CD4-positive, alpha-beta T cell (primary cell): ENCODE measurements at regions not wholly inside any gene's neighbourhood (a gene's known extent, or its start where the extent isn't known, plus 50 kb on each side); places are given as distances from the start of the nearest gene placed in this dataset.

Experiments
- ATAC-seq: fragments of 200-7000 bp; cut with Tn5 transposase; one replicate; pipeline ENCODE4 v1.10.0; 2022; ENCODE audit warnings: mild to moderate bottlenecking; ENCODE audit not compliant: poor library complexity
- CTCF ChIA-PET: fragments of 350-600 bp; sonication (Branson Sonifier 250); formaldehyde crosslinking; loops from one replicate; lab custom pipeline; 2021; ENCODE audit warnings: antibody characterized with exemption, inconsistent platforms; lab: Charles Lee
- POLR2A ChIA-PET: fragments of 350-600 bp; sonication (Branson Sonifier 250); formaldehyde crosslinking; loops from one replicate; lab custom pipeline; 2021; ENCODE audit warnings: antibody characterized with exemption, inconsistent platforms; lab: Charles Lee
- DNase-seq, 14 experiments: peaks; one replicate each; pipeline ENCODE4 v3.0.0-alpha.2; 2013 to 2020; ENCODE audit warnings: mixed read lengths in 2 of 14
- H3K27ac ChIP-seq, 2 donors: one replicate each; pipeline versions ENCODE4 v1.5.1 to v1.7.0; 2013; ENCODE audit warnings: low read length in 2 of 2, low read depth in 1 of 2, mild to moderate bottlenecking in 1 of 2
- H3K27me3 ChIP-seq, 2 experiments: 1 replicate in 1 of 2; 2 replicates in 1 of 2; pipeline versions ENCODE4 v1.6.1 to v1.7.0; 2013; ENCODE audit warnings: low read length in 2 of 2, control low read depth in 1 of 2, mild to moderate bottlenecking in 1 of 2, moderate library complexity in 1 of 2; ENCODE audit not compliant: insufficient read depth in 2 of 2, control insufficient read depth in 1 of 2
- H3K36me3 ChIP-seq: one replicate; pipeline ENCODE4 v1.6.1; 2013; ENCODE audit warnings: low read length, control low read depth; ENCODE audit not compliant: insufficient read depth
- H3K4me1 ChIP-seq: one replicate; pipeline ENCODE4 v1.6.1; 2013; ENCODE audit warnings: low read length, control low read depth; ENCODE audit not compliant: insufficient read depth
- H3K4me3 ChIP-seq: one replicate; pipeline ENCODE4 v1.5.1; 2013; ENCODE audit warnings: mild to moderate bottlenecking, low read length, moderate library complexity
- H3K9me3 ChIP-seq, 2 experiments: 1 replicate in 1 of 2; 2 replicates in 1 of 2; pipeline versions ENCODE4 v1.6.1 to v1.7.0; 2013; ENCODE audit warnings: low read length in 2 of 2, mild to moderate bottlenecking in 2 of 2, control low read depth in 1 of 2, moderate library complexity in 1 of 2; ENCODE audit not compliant: control insufficient read depth in 1 of 2, insufficient read depth in 1 of 2
- H3K27ac Mint-ChIP-seq: one replicate; pipeline ENCODE4 v1.8.0; 2020; ENCODE audit warnings: mixed read lengths
- H3K27me3 Mint-ChIP-seq: one replicate; pipeline ENCODE4 v1.8.0; 2021; ENCODE audit warnings: mixed read lengths
- H3K36me3 Mint-ChIP-seq: one replicate; pipeline ENCODE4 v1.8.0; 2021; ENCODE audit warnings: low read depth, mixed read lengths
- H3K4me1 Mint-ChIP-seq: one replicate; pipeline ENCODE4 v1.8.0; 2021; ENCODE audit warnings: low read depth, mixed read lengths
- H3K4me3 Mint-ChIP-seq: one replicate; pipeline ENCODE4 v1.8.0; 2020; ENCODE audit warnings: mild to moderate bottlenecking, mixed read lengths
- H3K9me3 Mint-ChIP-seq: one replicate; pipeline ENCODE4 v1.8.0; 2020; ENCODE audit warnings: mixed read lengths
- intact Hi-C, 2 experiments: fragments of 100-400 bp; cut with DNase I in 1 of 2; cut with micrococcal nuclease in 1 of 2; formaldehyde crosslinking; loops; one replicate each; pipeline versions ENCODE4 v1.15.1 to v1.9.0; 2023 to 2025; cut with DNase I, micrococcal nuclease
- TF ChIP-seq, protein P1 (sequence below): fragments of 200-600 bp; IDR thresholded peaks from one replicate; pipeline ENCODE4 v1.8.0; 2022; ENCODE audit warnings: antibody characterized with exemption, mild to moderate bottlenecking

GRCh38 chr15:97057503-97057902, 727.0 kb downstream of the NR2F2 start:
- intact Hi-C loops: no loop called here
- POLR2A ChIA-PET: no interaction called here

GRCh38 chr15:97059281-97059680, 728.8 kb downstream of the NR2F2 start:
- Mint-ChIP-seq H3K9me3 (peaks cover 6% of the 10 kb centered on the region), H3K4me3 (no peak overlapping the region), H3K27me3 (no peaks in the 10 kb centered on the region), H3K27ac (no peak overlapping the region), H3K4me1 (no peaks in the 10 kb centered on the region), H3K36me3 (no peaks in the 10 kb centered on the region)
- Histone ChIP-seq H3K36me3 (no peaks in the 10 kb centered on the region), H3K9me3 (no peaks in the 10 kb centered on the region), H3K27ac (no peak overlapping the region), H3K4me1 (no peaks in the 10 kb centered on the region), H3K27me3 (no peaks in the 10 kb centered on the region), H3K4me3 (no peak overlapping the region)
- intact Hi-C loops: no loop called here
- TF ChIP-seq, protein P1, sequence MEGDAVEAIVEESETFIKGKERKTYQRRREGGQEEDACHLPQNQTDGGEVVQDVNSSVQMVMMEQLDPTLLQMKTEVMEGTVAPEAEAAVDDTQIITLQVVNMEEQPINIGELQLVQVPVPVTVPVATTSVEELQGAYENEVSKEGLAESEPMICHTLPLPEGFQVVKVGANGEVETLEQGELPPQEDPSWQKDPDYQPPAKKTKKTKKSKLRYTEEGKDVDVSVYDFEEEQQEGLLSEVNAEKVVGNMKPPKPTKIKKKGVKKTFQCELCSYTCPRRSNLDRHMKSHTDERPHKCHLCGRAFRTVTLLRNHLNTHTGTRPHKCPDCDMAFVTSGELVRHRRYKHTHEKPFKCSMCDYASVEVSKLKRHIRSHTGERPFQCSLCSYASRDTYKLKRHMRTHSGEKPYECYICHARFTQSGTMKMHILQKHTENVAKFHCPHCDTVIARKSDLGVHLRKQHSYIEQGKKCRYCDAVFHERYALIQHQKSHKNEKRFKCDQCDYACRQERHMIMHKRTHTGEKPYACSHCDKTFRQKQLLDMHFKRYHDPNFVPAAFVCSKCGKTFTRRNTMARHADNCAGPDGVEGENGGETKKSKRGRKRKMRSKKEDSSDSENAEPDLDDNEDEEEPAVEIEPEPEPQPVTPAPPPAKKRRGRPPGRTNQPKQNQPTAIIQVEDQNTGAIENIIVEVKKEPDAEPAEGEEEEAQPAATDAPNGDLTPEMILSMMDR: no peak
- no peak for DNase-seq
- ATAC-seq: no peak
- POLR2A ChIA-PET: no interaction called here
- CTCF ChIA-PET: no interaction called here

More at GRCh38 chr15:97057503-97057902, 727.0 kb downstream of the NR2F2 start:
- no peak for DNase-seq
- Histone ChIP-seq H3K4me1 (no peaks in the 10 kb centered on the region), H3K9me3 (no peaks in the 10 kb centered on the region), H3K4me3 (no peak overlapping the region), H3K27me3 (no peaks in the 10 kb centered on the region), H3K36me3 (no peaks in the 10 kb centered on the region), H3K27ac (no peak overlapping the region)
- Mint-ChIP-seq H3K36me3 (no peaks in the 10 kb centered on the region), H3K4me3 (no peak overlapping the region), H3K27ac (no peak overlapping the region), H3K27me3 (no peaks in the 10 kb centered on the region), H3K4me1 (no peaks in the 10 kb centered on the region), H3K9me3 (peaks cover 6% of the 10 kb centered on the region)
- CTCF ChIA-PET: interaction anchor here (2.2 kb wide), 1 partner anchor 11 kb away, joined by 6 read pairs; no protein-coding TSS in a partner anchor
- ATAC-seq: no peak
- TF ChIP-seq, protein P1: no peak

DNA sequence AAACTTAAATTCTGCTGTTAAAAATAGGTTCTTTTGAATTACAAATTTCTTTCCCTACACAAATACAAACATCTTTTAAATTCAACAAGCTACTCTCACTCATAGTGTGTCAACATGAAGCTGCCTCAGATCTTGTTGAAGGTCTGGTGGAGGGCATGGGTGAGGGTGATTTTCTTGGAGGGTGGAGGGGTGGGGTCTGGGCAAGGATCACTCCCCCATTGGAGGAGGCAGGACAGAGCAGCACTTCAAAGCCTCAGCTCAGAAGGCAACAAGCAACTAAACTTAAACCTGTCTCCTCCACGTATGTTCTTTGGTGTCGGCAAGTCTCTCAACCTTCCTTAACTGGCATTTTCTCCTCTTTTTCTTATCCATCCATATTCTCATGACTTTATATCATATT, 730.9 kb downstream of the NR2F2 start:
- TF ChIP-seq, protein P1: no peak
- CTCF ChIA-PET: no interaction called here
- Histone ChIP-seq H3K9me3 (no peaks in the 10 kb centered on the region), H3K4me3 (no peak overlapping the region), H3K27ac (no peak overlapping the region), H3K4me1 (no peaks in the 10 kb centered on the region), H3K36me3 (no peaks in the 10 kb centered on the region), H3K27me3 (no peaks in the 10 kb centered on the region)
- POLR2A ChIA-PET: no interaction called here
- Mint-ChIP-seq H3K4me1 (no peaks in the 10 kb centered on the region), H3K36me3 (no peaks in the 10 kb centered on the region), H3K27ac (no peak overlapping the region), H3K27me3 (no peaks in the 10 kb centered on the region), H3K9me3 (peaks cover 7% of the 10 kb centered on the region), H3K4me3 (no peak overlapping the region)
- intact Hi-C loops: no loop called here
- DNase-seq: no peak
- no peak for ATAC-seq
